K562 (cell line): ENCODE measurements at regions not wholly inside any gene's neighbourhood (a gene's known extent, or its start where the extent isn't known, plus 50 kb on each side); places are given as distances from the start of the nearest gene placed in this dataset.

Experiments used
- ATAC-seq: fragments of 200-7000 bp; cut with Tn5 transposase; 3 replicates; pipeline ENCODE4 v1.9.1; 2020; ENCODE audit warnings: moderate library complexity
- BruUV-seq: library from RNA; stranded (reverse); fragments of 400-500 nt; replicated peaks from 2 replicates; lab custom pipeline; 2021; lab: Mats Ljungman, UMichigan
- CTCF ChIA-PET: fragments of 300-600 bp; formaldehyde crosslinking; extraction: SDS; loops from one replicate; lab custom pipeline; 2021; ENCODE audit warnings: low intra/inter-chr PET ratio; lab: Yijun Ruan, JAX
- POLR2A ChIA-PET: fragments of 300-600, 350-650 bp; sonication (Branson Sonifier 250); formaldehyde crosslinking; extraction: SDS; loops from one replicate; lab custom pipeline; 2021; ENCODE audit warnings: antibody characterized with exemption, inconsistent platforms; lab: Yijun Ruan, JAX
- DNase-seq, 4 experiments: peaks; one replicate each; pipeline versions ENCODE4 v3.0.0 to v3.0.0-alpha.2; 2011 to 2018; ENCODE audit warnings: low spot score in 3 of 4, mixed read lengths in 3 of 4; ENCODE audit errors: extremely low read depth in 1 of 4
- FAIRE-seq: peaks from 2 replicates; lab custom pipeline; 2011; peaks lifted over from hg19 to GRCh38; lab: Jason Lieb, UNC
- H2AFZ ChIP-seq: 2 replicates; pipeline ENCODE4 v1.6.0; 2011; ENCODE audit warnings: low read depth, low read length, control low read depth, inconsistent platforms
- H3K27ac ChIP-seq: fragments of 200-600 bp; 3 replicates; pipeline ENCODE4 v1.8.0; 2011; ENCODE audit warnings: low read depth, mild to moderate bottlenecking, control low read depth, inconsistent platforms, low read length, moderate library complexity, mixed read lengths; ENCODE audit errors: extremely low read depth
- H3K27me3 ChIP-seq, 2 experiments: fragments of 300-600 bp in 1 of 2; 2 replicates in 1 of 2; 3 replicates in 1 of 2; pipeline versions ENCODE4 v1.6.0 to v1.8.0; 2011; ENCODE audit warnings: inconsistent platforms in 2 of 2, low read length in 2 of 2, mild to moderate bottlenecking in 1 of 2, mixed read lengths in 1 of 2, moderate library complexity in 1 of 2; ENCODE audit not compliant: control insufficient read depth in 2 of 2, insufficient read depth in 2 of 2
- H3K36me3 ChIP-seq: fragments of 300-600 bp; 3 replicates; pipeline ENCODE4 v1.8.0; 2011; ENCODE audit warnings: mild to moderate bottlenecking, low read length, inconsistent platforms; ENCODE audit not compliant: control insufficient read depth, insufficient read depth
- H3K4me1 ChIP-seq, 2 experiments: fragments of 200-600 bp in 1 of 2; replicated peaks in 1 of 2; 2 replicates in 1 of 2; 3 replicates in 1 of 2; pipeline versions ENCODE4 v1.5.1 to v1.8.0; 2011; ENCODE audit warnings: inconsistent platforms in 2 of 2, low read length in 2 of 2, mild to moderate bottlenecking in 1 of 2, mixed read lengths in 1 of 2, moderate library complexity in 1 of 2; ENCODE audit not compliant: control insufficient read depth in 2 of 2, insufficient read depth in 2 of 2
- H3K4me2 ChIP-seq: 2 replicates; pipeline ENCODE4 v1.6.1; 2011; ENCODE audit warnings: low read length, control low read depth, inconsistent platforms, mixed read lengths; ENCODE audit not compliant: insufficient read depth
- H3K4me3 ChIP-seq: fragments of 200-600 bp; sonication (generic), shearing (Covaris generic); 2 replicates; pipeline ENCODE4 v1.5.1; 2016; ENCODE audit warnings: control low read depth, inconsistent platforms
- H3K79me2 ChIP-seq: fragments of 200-600 bp; 3 replicates; pipeline ENCODE4 v1.8.0; 2011; ENCODE audit warnings: low read length, inconsistent platforms; ENCODE audit not compliant: control insufficient read depth, insufficient read depth
- H3K9ac ChIP-seq, 2 experiments: 2 replicates each; pipeline versions ENCODE4 v1.6.0 to v1.6.1; 2011; ENCODE audit warnings: low read depth in 2 of 2, low read length in 2 of 2, control low read depth in 1 of 2, inconsistent platforms in 1 of 2, mild to moderate bottlenecking in 1 of 2, mixed read lengths in 1 of 2; ENCODE audit not compliant: insufficient read depth in 1 of 2
- H3K9me1 ChIP-seq: one replicate; pipeline ENCODE4 v1.6.0; 2011; ENCODE audit warnings: inconsistent platforms, mild to moderate bottlenecking, low read length, moderate library complexity; ENCODE audit not compliant: control insufficient read depth, insufficient read depth
- H3K9me3 ChIP-seq: replicated peaks from 2 replicates; pipeline ENCODE4 v1.5.1; 2011; ENCODE audit warnings: low read depth, low read length, inconsistent platforms; ENCODE audit not compliant: control insufficient read depth, insufficient read depth
- H4K20me1 ChIP-seq: replicated peaks from 2 replicates; pipeline ENCODE4 v1.6.1; 2011; ENCODE audit warnings: low read length, inconsistent platforms, mixed read lengths; ENCODE audit not compliant: control insufficient read depth, insufficient read depth
- ARNT ChIP-seq, 2 experiments: fragments of 450-650 bp; IDR thresholded peaks; 2 replicates each; pipeline ENCODE4 v1.6.1; 2016; ENCODE audit warnings: mild to moderate bottlenecking in 1 of 2
- DMBX1 ChIP-seq: fragments of 250-450 bp; sonication (Bioruptor Pico); IDR thresholded peaks from 2 replicates; pipeline ENCODE4 v1.8.0; 2022; ENCODE audit warnings: inconsistent platforms, mild to moderate bottlenecking, moderate library complexity, borderline replicate concordance
- GATAD2B ChIP-seq: fragments of 450-650 bp; IDR thresholded peaks from 2 replicates; pipeline ENCODE4 v1.6.1; 2017; ENCODE audit warnings: mild to moderate bottlenecking, borderline replicate concordance
- GTF2F1 ChIP-seq: IDR thresholded peaks from 2 replicates; pipeline ENCODE4 v1.6.1; 2011; ENCODE audit warnings: low read depth, low read length, improper control_type of control experiment
- HDAC2 ChIP-seq: fragments of 450-650 bp; IDR thresholded peaks from 2 replicates; pipeline ENCODE4 v1.6.1; 2016; ENCODE audit warnings: mild to moderate bottlenecking
- PCBP2 ChIP-seq: fragments of 200-400 bp; formaldehyde crosslinking; IDR thresholded peaks from 2 replicates; pipeline ENCODE4 v1.6.1; 2018; ENCODE audit warnings: low read length, low read depth, mild to moderate bottlenecking, moderate library complexity; ENCODE audit not compliant: poor library complexity, severe bottlenecking
- SOX6 ChIP-seq: fragments of 450-650 bp; IDR thresholded peaks from 2 replicates; pipeline ENCODE4 v1.6.1; 2014; ENCODE audit warnings: mild to moderate bottlenecking
- ZBTB7A ChIP-seq: IDR thresholded peaks from 2 replicates; pipeline ENCODE4 v1.6.1; 2011; ENCODE audit warnings: low read depth, mild to moderate bottlenecking, low read length, moderate library complexity, borderline replicate concordance; ENCODE audit not compliant: control insufficient read depth
- ZFP91 ChIP-seq: sonication (generic); formaldehyde crosslinking; IDR thresholded peaks from 2 replicates; pipeline ENCODE4 v1.8.0; 2022; ENCODE audit warnings: mild to moderate bottlenecking, missing genetic modification reagents
- ZNF121 ChIP-seq: sonication (generic); formaldehyde crosslinking; conservative IDR thresholded peaks from 2 replicates; pipeline ENCODE4 v1.8.0; 2022; ENCODE audit warnings: missing genetic modification reagents
- ZNF354B ChIP-seq: fragments of 250-450 bp; sonication (Bioruptor Pico); IDR thresholded peaks from 2 replicates; pipeline ENCODE4 v1.4.0; 2020
- ZNF431 ChIP-seq: sonication (generic); formaldehyde crosslinking; IDR thresholded peaks from 2 replicates; pipeline ENCODE4 v1.8.0; 2022; ENCODE audit warnings: mild to moderate bottlenecking, missing genetic modification reagents
- ZNF644 ChIP-seq: fragments of 200-800 bp; sonication (Bioruptor generic); IDR thresholded peaks from 2 replicates; pipeline ENCODE4 v1.6.1; 2016; ENCODE audit warnings: low read depth, missing genetic modification characterization, missing compliant biosample characterization
- ZNF695 ChIP-seq: fragments of 450-650 bp; formaldehyde crosslinking; IDR thresholded peaks from 2 replicates; pipeline ENCODE4 v1.4.0; 2020; ENCODE audit warnings: mild to moderate bottlenecking, moderate library complexity
- WGBS: fragments of 100-300 bp; shearing (Covaris generic); methylation state at CpG from one replicate; pipeline ENCODE4 v1.1.6; 2016; ENCODE audit warnings: low coverage, mixed read lengths; ENCODE audit not compliant: insufficient coverage; ENCODE audit errors: missing lambda C conversion rate; 5-methylcytosine and 5-hydroxymethylcytosine counted together
- in situ Hi-C: fragments of 300-500 bp; cut with MboI; formaldehyde crosslinking; loops from 4 replicates; pipeline ENCODE4 v1.15.0; 2018; ENCODE audit warnings: inconsistent platforms, mixed read lengths
- intact Hi-C: fragments of 100-400 bp; cut with micrococcal nuclease; formaldehyde crosslinking; loops from 2 replicates; pipeline ENCODE4 v1.14.2; 2022

DNA sequence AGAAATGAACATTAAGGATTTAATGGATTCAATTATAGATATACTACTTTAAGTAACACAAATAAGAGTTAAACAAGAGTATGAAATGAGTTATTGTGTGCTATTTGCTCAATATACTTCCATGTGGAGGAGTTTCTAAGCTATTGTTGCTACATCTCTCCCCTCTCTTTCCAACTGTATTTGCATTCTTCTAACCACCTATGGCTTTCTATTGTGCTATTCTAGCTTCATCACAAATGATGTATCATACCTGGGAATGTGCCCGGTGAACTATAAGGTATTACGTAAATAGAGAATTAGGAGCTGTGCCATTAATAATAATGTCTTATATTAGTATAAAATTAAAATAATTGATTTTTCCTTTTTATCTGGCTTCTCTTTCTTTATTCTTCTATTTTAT, 87.1 kb upstream of the PLEKHG7 start:
- H3K36me3 ChIP-seq = no peaks in the 10 kb centered on the region
- no peak overlapping the region for H2AFZ ChIP-seq
- H3K79me2 ChIP-seq = no peaks in the 10 kb centered on the region
- H4K20me1 ChIP-seq = no peaks in the 10 kb centered on the region
- ChIA-PET CTCF (no interaction called here), POLR2A (interaction anchor here (0.8 to 1.0 kb wide), 2 partner anchors 470 to 1260 kb away, joined by 3 read pairs; partner anchors contain the start of gene BTG1)
- no peak overlapping the region for H3K27ac ChIP-seq
- FAIRE-seq (no peak), ATAC-seq (no peak), DNase-seq (no peak)
- intact Hi-C loops = no loop called here
- no peak overlapping the region for H3K4me2 ChIP-seq
- TF ChIP-seq GATAD2B (no peak), ZNF354B (no peak), ZNF431 (no peak), ZFP91 (CRISPR knock-in tag) (no peak), ZNF695 (CRISPR knock-in tag) (no peak), SOX6 (no peak), ZNF644 (tag) (no peak), PCBP2 (no peak), ARNT (IDR thresholded peaks at IDR 0.05) (no peak), GTF2F1 (no peak), ZNF121 (no peak), HDAC2 (no peak), ZBTB7A (no peak), DMBX1 (CRISPR knock-in tag) (no peak)
- H3K9me3 ChIP-seq = no peaks in the 10 kb centered on the region
- in situ Hi-C loops = no loop called here
- H3K9ac ChIP-seq = no peak overlapping the region
- H3K27me3 ChIP-seq = no peaks in the 10 kb centered on the region; a peak in 1 of 5 replicates
- H3K4me3 ChIP-seq = no peak overlapping the region
- BruUV-seq = no TSS peak
- no peaks in the 10 kb centered on the region for H3K4me1 ChIP-seq
- H3K9me1 ChIP-seq = no peaks in the 10 kb centered on the region
- WGBS = 18% methylated on average over 2 of the region's 2 CpGs
